Body of pancreas (tissue), 4 donors: ENCODE measurements at regions not wholly inside any gene's neighbourhood (a gene's known extent, or its start where the extent isn't known, plus 50 kb on each side); places are given as distances from the start of the nearest gene placed in this dataset.

Source experiments
- ATAC-seq: fragments of 150-250 bp; one replicate; pipeline ENCODE4 v1.9.1; 2016
- DNase-seq, 4 donors: peaks; one replicate each; pipeline ENCODE4 v3.0.0-alpha.2; 2019
- H3K27ac ChIP-seq, 4 donors: fragments of 200-600 bp; sonication (generic); 1 replicate in 3 of 4; 2 replicates in 1 of 4; pipeline versions ENCODE4 v1.5.1 to v1.6.1; 2016 to 2019; ENCODE audit warnings: mild to moderate bottlenecking in 1 of 4, mixed read lengths in 1 of 4, moderate library complexity in 1 of 4
- H3K27me3 ChIP-seq, 2 donors: fragments of 200-600 bp; sonication (generic); one replicate each; pipeline ENCODE4 v1.6.0; 2016; ENCODE audit warnings: mild to moderate bottlenecking in 1 of 2
- H3K36me3 ChIP-seq, 2 donors: fragments of 200-600 bp; sonication (generic); replicated peaks in 1 of 2; 2 replicates each; pipeline ENCODE4 v1.5.1; 2016; ENCODE audit warnings: low read depth in 2 of 2; ENCODE audit not compliant: insufficient read depth in 1 of 2
- H3K4me1 ChIP-seq: fragments of 200-600 bp; sonication (generic); one replicate; pipeline ENCODE4 v1.6.0; 2016
- H3K4me3 ChIP-seq, 2 donors: fragments of 200-600 bp; sonication (generic); 1 replicate in 1 of 2; 2 replicates in 1 of 2; pipeline ENCODE4 v1.5.1; 2016 to 2019
- H3K9me3 ChIP-seq, 3 donors: fragments of 200-600 bp; sonication (generic); 1 replicate in 2 of 3; 2 replicates in 1 of 3; pipeline ENCODE4 v1.5.1; 2016
- CTCF ChIP-seq, 7 experiments: fragments of 450-650 bp in 4 of 7; fragments of 200-600 bp in 3 of 7; sonication (generic) in 3 of 7; IDR thresholded peaks; one replicate each; pipeline ENCODE4 v1.5.1; 2016 to 2019; ENCODE audit warnings: antibody characterized with exemption in 7 of 7
- POLR2A ChIP-seq, 3 donors: fragments of 450-650 bp; IDR thresholded peaks; one replicate each; pipeline ENCODE4 v1.6.1; 2016; ENCODE audit warnings: antibody characterized with exemption in 3 of 3, mild to moderate bottlenecking in 2 of 3
- WGBS, 2 donors: methylation state at CpG; one replicate each; pipeline ENCODE4 v1.1.5; 2017; 5-methylcytosine and 5-hydroxymethylcytosine counted together
- intact Hi-C: fragments of 100-400 bp; cut with DNase I; formaldehyde crosslinking; loops from one replicate; pipeline ENCODE4 v1.15.1; 2023

DNA sequence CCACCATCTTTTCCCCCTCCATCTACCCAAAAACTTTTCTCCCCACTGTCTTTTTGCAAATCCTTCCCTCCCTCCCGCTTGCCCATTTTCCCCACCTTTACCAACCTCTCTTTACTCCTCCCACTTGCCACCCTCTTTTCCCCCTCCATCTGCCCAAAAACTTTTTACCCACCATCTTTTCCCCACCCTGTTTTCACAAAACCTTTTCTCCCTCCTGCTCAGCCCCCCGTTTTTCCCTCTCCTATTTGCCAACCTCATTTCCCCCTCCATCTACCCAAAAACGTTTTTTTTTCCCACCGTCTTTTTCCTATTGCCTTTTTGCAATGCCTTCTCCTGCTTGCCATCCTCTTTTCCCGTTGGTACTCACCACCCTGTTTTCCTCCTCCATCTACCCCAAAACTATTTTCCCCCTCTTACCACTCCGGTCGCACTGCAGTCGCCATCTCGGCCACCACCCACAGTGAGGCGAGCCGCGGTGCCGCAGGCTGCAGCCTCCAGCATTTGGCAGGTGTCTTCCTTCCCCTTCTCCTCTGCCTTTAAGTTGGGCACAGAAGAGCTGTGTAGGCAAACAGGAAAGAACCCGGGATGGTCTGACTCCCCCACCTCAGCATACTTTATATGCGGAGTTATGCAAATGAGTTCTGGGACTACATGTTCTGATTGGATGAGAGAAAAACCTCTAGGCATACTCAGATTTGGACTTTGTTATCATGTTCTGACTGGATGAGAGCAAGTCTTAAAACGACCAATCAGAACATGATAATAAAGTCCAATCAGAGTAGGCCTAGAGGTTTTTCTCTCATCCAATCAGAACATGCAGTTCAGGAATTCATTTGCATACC, 121.2 kb upstream of the VPREB1 start:
- Histone ChIP-seq H3K27me3 (peaks cover 0 to 4% of the 10 kb centered on the region in 2 donors), H3K4me1 (no peaks in the 10 kb centered on the region), H3K27ac (no peak overlapping the region), H3K4me3 (no peak overlapping the region), H3K36me3 (no peaks in the 10 kb centered on the region), H3K9me3 (no peaks in the 10 kb centered on the region)
- no peak for DNase-seq
- TF ChIP-seq CTCF (IDR thresholded peaks at IDR 0.05): no peak
- no peak for TF ChIP-seq POLR2A (IDR thresholded peaks at IDR 0.05)
- ATAC-seq: no peak
- intact Hi-C loops: no loop called here
- WGBS, 2 donors: 61 to 65% methylated on average over 16 of the region's 16 CpGs

- no peak for TF ChIP-seq POLR2A (IDR thresholded peaks at IDR 0.05)
- TF ChIP-seq CTCF (IDR thresholded peaks at IDR 0.05): no peak
- no peaks in the 10 kb centered on the region for H3K4me1 ChIP-seq
- H3K4me3 ChIP-seq: no peak overlapping the region
- H3K9me3 ChIP-seq: no peaks in the 10 kb centered on the region
- WGBS, 2 donors: 56 to 72% methylated on average over 4 of the region's 4 CpGs
- intact Hi-C loops: no loop called here
- ATAC-seq (no peak), DNase-seq (no peak)
- no peak overlapping the region for H3K27ac ChIP-seq
- H3K27me3 ChIP-seq: peaks cover 0 to 4% of the 10 kb centered on the region in 2 donors
- H3K36me3 ChIP-seq: no peaks in the 10 kb centered on the region
These were observed 122.1 kb upstream of the VPREB1 start for GRCh38 chr22:22122348-22123117.

- H3K27ac ChIP-seq: no peak overlapping the region
- DNase-seq: no peak
- TF ChIP-seq CTCF (IDR thresholded peaks at IDR 0.05) (no peak), POLR2A (IDR thresholded peaks at IDR 0.05) (no peak)
- no peaks in the 10 kb centered on the region for H3K4me1 ChIP-seq
- no peaks in the 10 kb centered on the region for H3K36me3 ChIP-seq
- H3K4me3 ChIP-seq: no peak overlapping the region
- intact Hi-C loops: no loop called here
- no peaks in the 10 kb centered on the region for H3K9me3 ChIP-seq
- ATAC-seq: no peak
- H3K27me3 ChIP-seq: peaks cover 0 to 4% of the 10 kb centered on the region in 2 donors
These were observed 123.1 kb upstream of the VPREB1 start for GRCh38 chr22:22121445-22121844.

- Histone ChIP-seq H3K4me1 (no peaks in the 10 kb centered on the region), H3K27ac (no peak overlapping the region), H3K9me3 (no peaks in the 10 kb centered on the region), H3K27me3 (peaks cover 0 to 4% of the 10 kb centered on the region in 2 donors), H3K4me3 (no peak overlapping the region), H3K36me3 (no peaks in the 10 kb centered on the region)
- ATAC-seq: no peak
- WGBS, 2 donors: 61 to 64% methylated on average over 3 of the region's 3 CpGs
- intact Hi-C loops: no loop called here
- no peak for DNase-seq
- TF ChIP-seq POLR2A (IDR thresholded peaks at IDR 0.05) (no peak), CTCF (IDR thresholded peaks at IDR 0.05) (no peak)
These were observed 124.4 kb upstream of the VPREB1 start for GRCh38 chr22:22120160-22120559.
